G401 (cell line): ENCODE measurements at regions not wholly inside any gene's neighbourhood (a gene's known extent, or its start where the extent isn't known, plus 50 kb on each side); places are given as distances from the start of the nearest gene placed in this dataset.

Experiments
- DNase-seq: peaks from one replicate; pipeline ENCODE4 v3.0.0-alpha.2; 2015; ENCODE audit warnings: low spot score
- in situ Hi-C: cut with HindIII; loops from 2 replicates; pipeline ENCODE4 v1.10.0; 2016; ENCODE audit warnings: low sequenced_read_pairs, mixed read lengths

- DNase-seq: no peak
- in situ Hi-C loops: no loop called here
These were observed 195.4 kb upstream of the TBX3 start for GRCh38 chr12:114879354-114879753.

GRCh38 chr12:114878781-114879180 is 194.8 kb upstream of the TBX3 start:
- in situ Hi-C loops: no loop called here
- no peak for DNase-seq

GRCh38 chr12:114876968-114877680 is 193.1 kb upstream of the TBX3 start:
- DNase-seq: no peak
- in situ Hi-C loops: no loop called here

GRCh38 chr12:114875313-114875712 is 191.3 kb upstream of the TBX3 start:
- in situ Hi-C loops: no loop called here
- DNase-seq: no peak

- in situ Hi-C loops: no loop called here
These were observed 189.7 kb upstream of the TBX3 start for GRCh38 chr12:114873656-114874055.

GRCh38 chr12:114868995-114869834 is 185.2 kb upstream of the TBX3 start:
- in situ Hi-C loops: no loop called here
- no peak for DNase-seq

More at GRCh38 chr12:114873656-114874055, 189.7 kb upstream of the TBX3 start:
- no peak for DNase-seq

DNA sequence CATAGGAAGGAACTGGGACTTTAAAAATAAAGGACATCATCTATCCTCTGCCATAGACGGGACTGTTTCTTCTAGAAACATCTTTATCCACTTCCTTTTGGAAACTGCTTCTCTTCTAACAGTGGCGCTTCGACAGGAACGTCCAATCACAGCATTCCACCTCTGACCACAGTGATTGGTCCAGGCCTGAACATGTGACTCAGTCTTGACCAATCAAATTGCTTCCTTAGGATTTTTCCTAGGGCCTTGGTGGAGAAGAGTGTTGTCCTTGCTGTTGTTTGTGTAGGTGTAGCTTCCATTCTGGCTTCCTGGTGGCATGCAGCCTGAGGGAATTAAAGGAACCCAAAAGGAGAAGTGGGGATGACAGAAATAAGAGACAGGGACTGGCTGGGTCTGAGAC is 182.4 kb upstream of the TBX3 start:
- in situ Hi-C loops: no loop called here
- DNase-seq: no peak

DNA sequence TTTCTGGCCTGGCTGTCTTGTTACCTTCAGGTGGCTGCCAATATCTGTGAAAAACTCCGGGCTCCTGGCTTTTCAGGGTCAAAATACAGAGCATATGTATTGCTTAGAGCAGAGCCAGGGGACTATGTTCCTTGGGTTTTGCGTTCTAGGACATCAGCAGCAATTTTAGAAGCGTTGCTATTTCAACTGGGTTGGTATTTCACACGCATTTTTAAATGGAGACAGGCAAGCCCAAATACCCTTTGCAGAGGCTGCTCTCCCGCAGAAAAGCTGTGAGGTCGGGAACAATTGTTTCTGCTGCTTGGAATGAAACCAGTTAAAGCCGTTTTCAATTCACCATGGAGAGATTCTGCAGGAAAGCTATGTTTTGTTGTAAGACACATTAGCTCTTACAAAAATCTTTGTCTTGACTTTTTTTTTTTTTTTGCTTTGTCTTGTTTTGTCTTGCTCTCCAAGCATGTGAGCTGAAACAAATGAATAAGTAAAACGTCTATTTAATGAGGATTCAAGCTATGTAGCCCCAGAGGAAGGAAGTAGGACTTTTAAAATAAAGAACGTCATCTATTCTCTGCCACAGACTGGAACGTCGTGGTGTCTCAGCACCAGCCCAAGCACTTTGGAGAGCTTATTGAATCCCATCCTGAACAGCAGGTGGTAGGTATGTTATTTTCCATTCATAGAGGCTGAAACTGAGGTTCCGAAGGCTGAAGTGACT is 181.0 kb upstream of the TBX3 start:
- in situ Hi-C loops: no loop called here
- no peak for DNase-seq

DNA sequence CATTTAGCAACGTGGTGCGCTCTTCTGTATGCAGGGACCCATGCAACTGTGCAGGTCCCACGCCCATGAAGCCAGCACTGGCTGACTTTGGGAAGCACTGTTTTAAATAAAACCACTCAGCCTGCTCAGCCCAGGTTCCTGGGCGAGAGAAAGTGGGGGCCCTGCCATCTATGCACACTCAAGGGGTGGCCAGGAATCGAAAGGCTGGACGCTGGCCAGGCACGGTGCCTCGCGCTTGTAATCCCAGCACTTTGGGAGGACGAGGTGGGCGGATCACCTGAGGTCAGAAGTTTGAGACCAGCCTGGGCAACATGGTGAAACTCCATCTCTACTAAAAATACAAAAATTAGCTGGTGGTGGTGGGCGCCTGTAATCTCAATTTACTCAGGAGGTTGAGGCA is 179.9 kb upstream of the TBX3 start:
- in situ Hi-C loops: no loop called here
- no peak for DNase-seq

DNA sequence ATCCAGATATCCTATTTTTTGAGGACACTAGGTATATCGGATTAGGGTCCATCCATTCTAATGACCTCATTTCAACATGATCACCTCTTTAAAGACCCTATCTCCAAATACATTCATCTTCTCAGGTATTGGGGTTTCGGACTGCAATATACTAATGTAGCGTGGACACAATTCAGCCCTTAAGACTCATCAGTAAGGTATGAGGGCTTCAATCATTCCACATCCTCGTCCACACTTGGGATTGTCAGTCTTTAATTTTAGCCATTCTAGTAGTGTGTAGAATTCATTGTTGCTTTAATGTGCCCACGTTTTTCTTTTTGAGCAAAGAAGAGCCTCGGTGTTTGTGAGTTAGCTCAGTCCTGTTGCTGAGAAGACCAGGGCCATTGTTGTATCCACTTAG is 177.0 kb upstream of the TBX3 start:
- in situ Hi-C loops: no loop called here
- DNase-seq: no peak

- in situ Hi-C loops: no loop called here
- DNase-seq: no peak
These were observed 174.6 kb upstream of the TBX3 start for GRCh38 chr12:114858388-114859146.

DNA sequence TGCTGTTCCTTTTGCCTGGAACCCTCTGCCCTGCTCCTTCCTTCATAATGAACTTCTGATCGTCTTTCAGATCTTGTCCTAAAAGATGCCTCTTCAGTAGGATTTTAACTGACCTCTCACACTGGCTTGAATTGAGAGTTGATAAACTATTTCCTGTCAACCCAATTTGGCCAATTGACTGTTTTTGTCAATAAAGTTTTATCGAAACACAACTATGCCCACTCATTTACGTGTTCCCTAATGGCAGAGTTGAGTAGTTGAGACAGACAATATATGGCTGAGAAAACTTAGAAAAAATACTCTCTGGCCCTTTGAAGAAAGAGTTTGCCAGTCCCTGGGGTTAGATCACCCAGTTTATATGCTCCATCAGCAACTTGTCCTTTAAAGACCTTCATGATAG is 171.7 kb upstream of the TBX3 start:
- no peak for DNase-seq
- in situ Hi-C loops: no loop called here

DNA sequence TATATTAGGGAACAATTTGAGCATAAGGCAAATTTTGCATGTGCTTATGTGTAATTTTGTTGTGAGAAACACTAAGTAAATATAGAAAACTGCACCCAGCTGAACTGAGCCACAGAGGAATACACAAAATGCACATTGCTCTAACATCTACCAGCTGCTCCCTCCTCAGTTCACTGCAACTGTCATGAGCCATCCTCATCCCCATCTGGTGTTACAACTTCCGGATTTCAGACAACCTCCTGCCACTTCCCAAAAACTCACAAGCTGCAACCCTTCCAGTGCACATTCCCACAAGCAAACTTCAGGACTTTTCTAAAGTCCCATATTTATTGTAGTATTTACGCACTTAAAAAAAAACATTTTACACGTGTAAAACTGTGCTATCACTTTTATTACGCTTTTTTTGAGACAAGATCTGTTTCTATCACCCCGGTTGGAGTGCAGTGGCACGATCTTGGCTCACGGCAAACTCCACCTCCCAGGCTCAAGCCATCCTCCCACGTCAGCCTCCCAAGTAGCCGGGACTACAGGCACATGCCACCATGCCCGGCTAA is 169.1 kb upstream of the TBX3 start:
- no peak for DNase-seq
- in situ Hi-C loops: no loop called here

GRCh38 chr12:114851981-114852380 is 168.0 kb upstream of the TBX3 start:
- DNase-seq: no peak
- in situ Hi-C loops: no loop called here

DNA sequence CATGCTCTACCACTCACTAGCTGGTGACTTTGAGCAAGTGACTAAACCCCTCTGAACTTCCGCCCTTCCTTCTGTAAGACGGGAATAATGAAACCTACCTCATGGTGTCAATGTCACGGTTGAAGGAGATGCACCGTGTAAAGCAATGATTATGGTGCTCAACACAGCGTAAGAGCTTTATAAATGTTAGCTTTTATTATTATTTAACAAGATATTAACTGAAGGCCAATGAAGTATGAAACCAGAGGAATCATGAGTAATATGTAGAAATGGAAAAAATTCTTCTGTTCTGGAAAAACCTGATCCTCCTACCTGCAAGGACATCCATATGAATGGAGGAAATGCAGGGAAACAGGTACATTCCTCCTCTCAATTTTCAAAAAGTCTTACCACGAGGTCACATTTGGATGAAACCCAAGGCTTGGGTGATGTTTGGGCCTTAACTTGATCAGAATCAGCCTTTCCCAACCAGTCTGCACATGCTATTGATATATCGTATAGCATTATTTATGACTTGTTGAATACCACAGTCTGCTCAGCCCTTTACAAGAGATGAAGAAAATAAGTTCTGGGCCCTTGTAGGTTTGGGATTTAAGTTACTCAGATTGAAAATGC is 166.8 kb upstream of the TBX3 start:
- DNase-seq: no peak

DNA sequence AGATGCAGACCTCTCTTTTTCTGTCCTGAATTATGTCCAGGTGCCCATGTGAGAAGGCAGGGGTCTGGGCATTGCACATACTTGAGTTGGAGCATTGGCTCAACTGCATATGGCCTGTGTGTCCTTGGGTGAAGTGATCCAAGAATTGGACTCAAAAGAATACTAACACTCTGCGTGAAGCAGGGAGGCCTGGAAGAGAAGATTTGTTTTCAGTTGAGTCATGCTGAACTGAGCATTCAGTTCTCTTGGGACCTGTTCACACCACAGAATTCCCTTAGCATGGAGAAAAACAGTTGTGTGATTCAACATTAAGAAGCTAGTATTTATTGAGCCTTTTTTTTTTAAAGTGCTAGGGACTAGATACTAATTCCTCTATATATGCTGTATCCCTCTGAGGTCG is 164.7 kb upstream of the TBX3 start:
- in situ Hi-C loops: no loop called here
- no peak for DNase-seq

More for the DNA sequence above, 166.8 kb upstream of the TBX3 start:
- in situ Hi-C loops: no loop called here

DNA sequence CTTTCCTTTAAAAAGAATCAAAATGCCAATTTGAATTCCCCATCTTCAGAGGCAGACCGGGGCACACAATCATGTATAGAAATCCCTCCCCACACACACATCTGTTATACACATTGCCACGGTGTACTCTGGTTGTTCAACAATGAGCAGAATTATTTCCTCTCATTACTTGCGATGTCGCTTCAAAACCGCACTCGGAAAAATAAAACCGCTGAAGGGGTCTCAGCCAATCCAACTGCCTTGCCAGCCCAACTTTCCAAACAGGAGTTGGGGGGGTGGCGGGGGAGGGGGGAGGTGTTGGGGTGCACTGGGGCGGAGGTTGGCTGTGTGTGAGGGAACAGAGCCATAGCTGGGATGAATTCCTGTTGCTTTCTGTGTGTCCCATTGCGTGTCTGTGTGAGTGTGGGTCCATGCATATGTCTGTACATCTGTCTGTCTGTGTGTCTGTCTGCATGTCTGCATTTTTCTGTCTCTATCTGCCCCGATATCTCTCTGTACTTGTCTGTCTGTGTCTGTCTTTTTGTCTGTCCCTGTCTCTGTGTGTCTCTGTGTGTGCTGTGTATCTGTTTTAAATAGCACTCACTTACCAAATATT is 163.6 kb upstream of the TBX3 start:
- no peak for DNase-seq
- in situ Hi-C loops: no loop called here

DNA sequence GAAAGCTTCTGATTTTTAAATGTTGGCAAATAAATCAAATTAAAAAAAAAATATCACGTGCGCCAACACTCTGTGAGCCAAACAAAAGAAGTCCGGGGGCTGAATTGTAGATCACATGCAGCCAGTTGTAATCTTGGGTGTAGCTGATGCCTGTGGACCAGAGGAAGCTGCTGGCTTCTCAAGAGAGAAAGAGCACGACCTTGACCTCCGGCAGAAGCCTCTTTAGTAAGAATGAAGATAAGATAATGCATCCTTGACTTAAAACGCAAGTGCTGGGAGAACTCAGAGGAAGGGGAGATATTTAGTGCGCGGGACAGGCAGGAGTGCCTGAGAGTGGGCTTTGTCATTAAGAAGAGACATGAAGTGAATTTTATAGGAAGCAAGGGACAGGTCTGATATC is 162.8 kb upstream of the TBX3 start:
- in situ Hi-C loops: no loop called here
- no peak for DNase-seq
